SK-N-SH (cell line): ENCODE measurements at regions not wholly inside any gene's neighbourhood (a gene's known extent, or its start where the extent isn't known, plus 50 kb on each side); places are given as distances from the start of the nearest gene placed in this dataset.

ENCODE experiments used
- CTCF ChIA-PET: fragments of 300-600, 350-600 bp; formaldehyde crosslinking; extraction: SDS; loops from one replicate; lab custom pipeline; 2021; lab: Yijun Ruan, JAX
- POLR2A ChIA-PET: fragments of 350-600 bp; sonication (Branson Sonifier 250); formaldehyde crosslinking; extraction: SDS; loops from one replicate; lab custom pipeline; 2020; ENCODE audit warnings: antibody characterized with exemption, inconsistent platforms; lab: Yijun Ruan, JAX
- DNase-seq: peaks from one replicate; pipeline ENCODE4 v3.0.0; 2012
- H2AFZ ChIP-seq: fragments of 200-600 bp; sonication (generic); 2 replicates; pipeline ENCODE4 v1.8.1; 2016; ENCODE audit warnings: antibody characterized with exemption, mild to moderate bottlenecking, low read depth
- H3F3A ChIP-seq: fragments of 200-600 bp; sonication (generic); replicated peaks from 2 replicates; pipeline ENCODE3; 2016; ENCODE audit warnings: antibody characterized with exemption, mild to moderate bottlenecking; ENCODE audit not compliant: insufficient read depth
- H3K27ac ChIP-seq, 2 experiments: fragments of 200-500 bp in 1 of 2; fragments of 200-600 bp in 1 of 2; sonication (Bioruptor generic) in 1 of 2; sonication (generic), shearing (Covaris generic) in 1 of 2; 2 replicates each; pipeline versions ENCODE4 v1.5.1 to v1.6.1; 2014 to 2016; ENCODE audit warnings: low read depth in 2 of 2, inconsistent platforms in 1 of 2, low read length in 1 of 2, mild to moderate bottlenecking in 1 of 2, mixed read lengths in 1 of 2
- H3K27me3 ChIP-seq: fragments of 200-600 bp; sonication (generic), shearing (Covaris generic); 2 replicates; pipeline ENCODE4 v1.6.1; 2016; ENCODE audit warnings: mixed run types; ENCODE audit not compliant: insufficient read depth
- H3K36me3 ChIP-seq, 2 experiments: fragments of 200-500 bp in 1 of 2; fragments of 200-600 bp in 1 of 2; sonication (Bioruptor generic) in 1 of 2; sonication (generic) in 1 of 2; replicated peaks in 1 of 2; 2 replicates each; pipeline versions ENCODE3 to v1.5.1; 2014 to 2016; ENCODE audit warnings: low read length in 1 of 2, mild to moderate bottlenecking in 1 of 2; ENCODE audit not compliant: insufficient read depth in 2 of 2, control insufficient read depth in 1 of 2
- H3K4me1 ChIP-seq, 2 experiments: fragments of 200-500 bp in 1 of 2; fragments of 200-600 bp in 1 of 2; sonication (Bioruptor generic) in 1 of 2; sonication (generic), shearing (Covaris generic) in 1 of 2; 2 replicates each; pipeline versions ENCODE4 v1.5.1 to v1.6.1; 2014 to 2016; ENCODE audit warnings: low read depth in 1 of 2, low read length in 1 of 2, mixed run types in 1 of 2; ENCODE audit not compliant: insufficient read depth in 2 of 2, control insufficient read depth in 1 of 2
- H3K4me2 ChIP-seq: fragments of 200-600 bp; sonication (generic), shearing (Covaris generic); 2 replicates; pipeline ENCODE4 v1.6.1; 2017; ENCODE audit warnings: mixed run types
- H3K4me3 ChIP-seq, 2 experiments: fragments of 200-500 bp in 1 of 2; fragments of 200-600 bp in 1 of 2; sonication (Bioruptor generic) in 1 of 2; sonication (generic), shearing (Covaris generic) in 1 of 2; 2 replicates each; pipeline versions ENCODE4 v1.5.1 to v1.8.1; 2014 to 2016; ENCODE audit warnings: low read depth in 2 of 2, inconsistent platforms in 1 of 2, low read length in 1 of 2, mild to moderate bottlenecking in 1 of 2, mixed read lengths in 1 of 2, moderate library complexity in 1 of 2
- H3K79me2 ChIP-seq: fragments of 200-600 bp; sonication (generic); 2 replicates; pipeline ENCODE4 v1.8.1; 2017; ENCODE audit warnings: mild to moderate bottlenecking; ENCODE audit not compliant: insufficient read depth
- H3K9ac ChIP-seq: fragments of 200-600 bp; sonication (generic); 2 replicates; pipeline ENCODE4 v1.6.1; 2017; ENCODE audit warnings: mixed run types
- H3K9me2 ChIP-seq: fragments of 200-600 bp; sonication (generic); 2 replicates; pipeline ENCODE4 v1.6.1; 2017; ENCODE audit warnings: mixed run types
- H3K9me3 ChIP-seq: fragments of 200-600 bp; sonication (generic); 2 replicates; pipeline ENCODE4 v1.6.1; 2017; ENCODE audit warnings: mixed run types, mild to moderate bottlenecking, moderate library complexity
- H4K20me1 ChIP-seq: fragments of 200-600 bp; sonication (generic); 2 replicates; pipeline ENCODE4 v1.6.1; 2017; ENCODE audit warnings: mild to moderate bottlenecking, mixed run types; ENCODE audit not compliant: insufficient read depth
- CTCF ChIP-seq: fragments of 200-600 bp; sonication (generic); IDR thresholded peaks from 2 replicates; pipeline ENCODE4 v1.6.1; 2017; ENCODE audit warnings: antibody characterized with exemption, mild to moderate bottlenecking, moderate library complexity
- EZH2phosphoT487 ChIP-seq: fragments of 200-600 bp; sonication (generic); IDR thresholded peaks from 2 replicates; pipeline ENCODE4 v1.6.1; 2017; ENCODE audit warnings: low read depth, mixed run types, mild to moderate bottlenecking, antibody characterized with exemption, moderate library complexity, borderline replicate concordance
- FOXM1 ChIP-seq: IDR thresholded peaks from 2 replicates; pipeline ENCODE4 v1.4.0; 2012; ENCODE audit warnings: low read depth, mild to moderate bottlenecking
- GABPA ChIP-seq: IDR thresholded peaks from 2 replicates; pipeline ENCODE4 v1.4.0; 2012; ENCODE audit warnings: low read depth, mild to moderate bottlenecking
- IRF3 ChIP-seq: fragments of 150-350 bp; IDR thresholded peaks from 2 replicates; pipeline ENCODE4 v1.6.1; 2016; ENCODE audit warnings: mild to moderate bottlenecking, low read depth, low read length
- JUND ChIP-seq: IDR thresholded peaks from 2 replicates; pipeline ENCODE4 v1.4.0; 2012
- MAX ChIP-seq: IDR thresholded peaks from 2 replicates; pipeline ENCODE4 v1.4.0; 2012; ENCODE audit warnings: low read depth
- MXI1 ChIP-seq: IDR thresholded peaks from 2 replicates; pipeline ENCODE4 v1.6.1; 2012; ENCODE audit warnings: mild to moderate bottlenecking, low read depth, low read length, improper control_type of control experiment
- NFIC ChIP-seq: IDR thresholded peaks from 2 replicates; pipeline ENCODE4 v1.4.0; 2012; ENCODE audit warnings: borderline replicate concordance
- NRF1 ChIP-seq: IDR thresholded peaks from 2 replicates; pipeline ENCODE4 v1.6.1; 2012; ENCODE audit warnings: low read depth, mild to moderate bottlenecking, low read length
- PBX3 ChIP-seq: IDR thresholded peaks from 2 replicates; pipeline ENCODE4; 2012
- RAD21 ChIP-seq: IDR thresholded peaks from 2 replicates; pipeline ENCODE4 v1.6.1; 2012; ENCODE audit warnings: mild to moderate bottlenecking, low read length
- RXRA ChIP-seq: IDR thresholded peaks from 2 replicates; pipeline ENCODE4 v1.4.0; 2012; ENCODE audit warnings: low read depth, mild to moderate bottlenecking, borderline replicate concordance
- SMC3 ChIP-seq: IDR thresholded peaks from 2 replicates; pipeline ENCODE4 v1.6.1; 2012; ENCODE audit warnings: low read depth, low read length, improper control_type of control experiment
- TCF12 ChIP-seq: IDR thresholded peaks from 2 replicates; pipeline ENCODE4 v1.4.0; 2012
- TEAD4 ChIP-seq: IDR thresholded peaks from 2 replicates; pipeline ENCODE4 v1.4.0; 2012; ENCODE audit warnings: mild to moderate bottlenecking, borderline replicate concordance; ENCODE audit not compliant: insufficient read depth
- USF1 ChIP-seq: IDR thresholded peaks from 2 replicates; pipeline ENCODE4 v1.4.0; 2012; ENCODE audit warnings: low read depth, borderline replicate concordance
- YY1 ChIP-seq: IDR thresholded peaks from 2 replicates; pipeline ENCODE4 v1.4.0; 2012; ENCODE audit warnings: low read depth, mild to moderate bottlenecking
- WGBS: methylation state at CpG from one replicate; pipeline ENCODE4 v1.1.6; 2017; ENCODE audit warnings: low lambda C conversion rate; 5-methylcytosine and 5-hydroxymethylcytosine counted together

- TF ChIP-seq IRF3 (no peak), PBX3 (no peak), YY1 (no peak), MXI1 (no peak), TCF12 (no peak), RXRA (no peak), RAD21 (no peak), NRF1 (no peak), MAX (no peak), GABPA (no peak), CTCF (no peak), NFIC (no peak), SMC3 (no peak), USF1 (no peak), EZH2phosphoT487 (no peak), JUND (no peak), TEAD4 (no peak), FOXM1 (no peak)
- Histone ChIP-seq H3K9ac (no peak overlapping the region), H3K36me3 (no peaks in the 10 kb centered on the region), H3K9me2 (no peaks in the 10 kb centered on the region), H4K20me1 (no peaks in the 10 kb centered on the region), H3K9me3 (no peaks in the 10 kb centered on the region), H3K4me2 (no peak overlapping the region), H3K27me3 (no peaks in the 10 kb centered on the region), H3F3A (no peaks in the 10 kb centered on the region), H3K79me2 (no peaks in the 10 kb centered on the region), H3K4me1 (no peaks in the 10 kb centered on the region), H2AFZ (no peak overlapping the region), H3K4me3 (no peak overlapping the region), H3K27ac (no peak overlapping the region)
- ChIA-PET CTCF (no interaction called here), POLR2A (no interaction called here)
- 8% methylated on average over 5 of the region's 6 CpGs for WGBS
- DNase-seq = no peak
Measured at GRCh38 chr5:3954633-3955032, 359.0 kb downstream of the IRX1 start.
